ENCODE measurements at regions not wholly inside any gene's neighbourhood (a gene's known extent, or its start where the extent isn't known, plus 50 kb on each side); places are given as distances from the start of the nearest gene placed in this dataset.

GRCh38 chr6:126531286-126531685, 191.4 kb downstream of the CENPW start:
- no peak for TF ChIP-seq CTCF (IDR thresholded peaks at IDR 0.05; ENCODE audit: extremely low read depth, insufficient read depth, missing control alignments)
- in situ Hi-C loops (cut with MboI; ENCODE audit: low pct_unique_long_range_greater_than_20kb, low sequenced_read_pairs, unreplicated experiment) = no loop called here
- no peak for DNase-seq (ENCODE audit: low spot score)

GRCh38 chr6:126531840-126532239, 191.9 kb downstream of the CENPW start:
- no peak for TF ChIP-seq CTCF (IDR thresholded peaks at IDR 0.05; ENCODE audit: extremely low read depth, insufficient read depth, missing control alignments)
- DNase-seq (ENCODE audit: low spot score) = no peak
- in situ Hi-C loops (cut with MboI; ENCODE audit: low pct_unique_long_range_greater_than_20kb, low sequenced_read_pairs, unreplicated experiment) = no loop called here

GRCh38 chr6:126534401-126534800, 194.5 kb downstream of the CENPW start:
- no peak for TF ChIP-seq CTCF (IDR thresholded peaks at IDR 0.05; ENCODE audit: extremely low read depth, insufficient read depth, missing control alignments)
- DNase-seq (ENCODE audit: low spot score) = no peak
- in situ Hi-C loops (cut with MboI; ENCODE audit: low pct_unique_long_range_greater_than_20kb, low sequenced_read_pairs, unreplicated experiment) = no loop called here

GRCh38 chr6:126535138-126535537, 195.2 kb downstream of the CENPW start:
- no peak for TF ChIP-seq CTCF (IDR thresholded peaks at IDR 0.05; ENCODE audit: extremely low read depth, insufficient read depth, missing control alignments)
- in situ Hi-C loops (cut with MboI; ENCODE audit: low pct_unique_long_range_greater_than_20kb, low sequenced_read_pairs, unreplicated experiment) = no loop called here
- no peak for DNase-seq (ENCODE audit: low spot score)

GRCh38 chr6:126535595-126535994, 195.7 kb downstream of the CENPW start:
- no peak for TF ChIP-seq CTCF (IDR thresholded peaks at IDR 0.05; ENCODE audit: extremely low read depth, insufficient read depth, missing control alignments)
- in situ Hi-C loops (cut with MboI; ENCODE audit: low pct_unique_long_range_greater_than_20kb, low sequenced_read_pairs, unreplicated experiment) = no loop called here
- DNase-seq (ENCODE audit: low spot score) = no peak

- no peak for TF ChIP-seq CTCF (IDR thresholded peaks at IDR 0.05; ENCODE audit: extremely low read depth, insufficient read depth, missing control alignments)
- in situ Hi-C loops (cut with MboI; ENCODE audit: low pct_unique_long_range_greater_than_20kb, low sequenced_read_pairs, unreplicated experiment) = no loop called here
- no peak for DNase-seq (ENCODE audit: low spot score)
Measured at GRCh38 chr6:126537061-126537816, 197.3 kb downstream of the CENPW start.

All from GM13977 (cell line).